ENCODE measurements at regions not wholly inside any gene's neighbourhood (a gene's known extent, or its start where the extent isn't known, plus 50 kb on each side); places are given as distances from the start of the nearest gene placed in this dataset.

DNA sequence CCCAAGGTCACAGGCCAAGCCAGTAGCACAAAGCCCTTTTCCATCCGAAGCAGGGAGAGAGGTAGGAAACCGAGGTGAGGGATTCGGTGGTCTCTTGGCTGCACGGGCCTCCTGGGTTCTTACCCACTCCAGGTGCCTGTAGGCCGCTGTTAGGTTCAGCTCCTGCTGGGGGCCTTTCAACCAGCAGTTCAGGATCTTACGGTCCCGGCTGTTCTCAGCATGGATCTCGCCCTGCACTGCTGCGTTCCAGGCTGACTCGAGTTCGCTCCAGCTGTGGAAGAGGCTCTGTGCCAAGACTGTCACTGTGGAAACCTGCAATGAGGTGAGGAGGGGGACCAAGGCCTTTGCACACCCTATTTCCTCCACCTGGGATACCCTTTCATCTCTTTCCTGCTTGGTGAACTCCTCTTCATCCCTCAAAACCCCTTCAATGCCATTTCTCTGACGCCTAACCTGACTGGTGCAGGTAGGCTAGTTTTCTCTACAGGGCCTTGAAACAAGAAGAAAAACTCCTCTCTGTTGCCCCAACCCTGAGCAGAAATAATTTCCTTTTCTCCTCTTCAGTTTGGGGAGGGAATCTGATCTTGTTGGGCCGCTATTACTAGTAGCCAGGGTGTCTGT is 103.6 kb downstream of the RMI2 start:
- no peak for TF ChIP-seq BCL11A (IDR thresholded peaks at IDR 0.05; ENCODE audit: low read depth, low read length)
- TF ChIP-seq CEBPB (IDR thresholded peaks at IDR 0.05; ENCODE audit: borderline replicate concordance in 1 of 2, low read depth in 2 of 2, low read length in 2 of 2): no peak
- TF ChIP-seq POU2F2 (IDR thresholded peaks at IDR 0.05; ENCODE audit: borderline replicate concordance, low read depth, low read length): no peak
- TF ChIP-seq MTA3 (IDR thresholded peaks at IDR 0.05; ENCODE audit: borderline replicate concordance, low read length): no peak

Data from GM12878 (cell line).